GM13976 (cell line): ENCODE measurements at regions not wholly inside any gene's neighbourhood (a gene's known extent, or its start where the extent isn't known, plus 50 kb on each side); places are given as distances from the start of the nearest gene placed in this dataset.

ENCODE experiments used
- DNase-seq: peaks from one replicate; pipeline ENCODE4 v3.0.0; 2012; ENCODE audit warnings: low spot score
- CTCF ChIP-seq: IDR thresholded peaks from 2 replicates; pipeline ENCODE4 v1.5.1; 2012; ENCODE audit warnings: borderline replicate concordance, mild to moderate bottlenecking; ENCODE audit not compliant: insufficient read depth; ENCODE audit errors: extremely low read depth, missing control alignments, control extremely low read depth
- in situ Hi-C: fragments of 300-500 bp; cut with MboI; formaldehyde crosslinking; loops from one replicate; pipeline ENCODE4 v1.12.0; 2022; ENCODE audit warnings: low sequenced_read_pairs, mixed read lengths, inconsistent platforms; ENCODE audit not compliant: unreplicated experiment

- in situ Hi-C loops = no loop called here
- no peak for DNase-seq
- TF ChIP-seq CTCF = no peak
Observed at GRCh38 chr13:34578471-34578870, 363.6 kb upstream of the NBEA start.

DNA sequence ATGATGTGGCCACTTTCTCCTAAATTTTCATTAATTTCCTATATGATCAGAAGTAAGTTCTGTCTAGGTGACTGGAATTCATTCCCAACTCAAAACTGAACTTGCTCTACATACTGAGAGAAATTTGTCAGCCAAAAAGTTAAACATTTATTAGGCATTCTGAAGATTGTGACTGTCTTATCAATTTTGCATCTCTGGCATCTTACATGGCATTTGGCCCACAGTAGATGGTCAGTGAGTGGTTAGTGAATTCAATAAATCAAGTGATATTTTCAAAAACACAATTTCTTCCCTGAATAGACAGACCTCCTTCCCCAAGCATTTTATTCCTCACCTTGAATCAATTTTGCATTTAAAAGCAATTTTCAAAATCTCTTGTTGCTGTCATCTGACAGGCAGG lies 363.2 kb upstream of the NBEA start:
- in situ Hi-C loops = no loop called here
- no peak for DNase-seq
- no peak for TF ChIP-seq CTCF

GRCh38 chr13:34583181-34583580 lies 358.9 kb upstream of the NBEA start:
- no peak for TF ChIP-seq CTCF
- DNase-seq = no peak
- in situ Hi-C loops = no loop called here

- TF ChIP-seq CTCF = no peak
- in situ Hi-C loops = no loop called here
- no peak for DNase-seq
Observed at GRCh38 chr13:34587576-34587975, 354.5 kb upstream of the NBEA start.

DNA sequence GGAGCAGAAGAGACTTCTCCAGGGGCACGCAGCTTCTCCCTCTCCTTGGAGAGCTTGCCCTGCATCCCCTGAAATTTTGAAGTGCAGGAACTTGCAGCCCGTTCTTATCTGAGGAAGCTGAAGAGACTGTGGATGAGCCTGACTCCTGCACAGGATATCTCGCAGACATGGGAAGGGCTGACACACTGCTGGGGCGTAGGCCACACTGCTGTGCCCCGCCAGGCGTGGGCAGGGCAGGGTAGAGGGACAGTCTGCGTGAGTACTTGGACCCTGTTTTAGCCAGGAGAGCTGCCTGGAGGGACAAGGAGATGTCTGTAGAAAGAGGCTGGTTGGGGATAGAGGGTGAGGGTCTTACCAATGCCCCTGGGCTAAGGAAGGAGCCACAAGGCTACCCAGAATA lies 353.7 kb upstream of the NBEA start:
- no peak for DNase-seq
- no peak for TF ChIP-seq CTCF
- in situ Hi-C loops = no loop called here

DNA sequence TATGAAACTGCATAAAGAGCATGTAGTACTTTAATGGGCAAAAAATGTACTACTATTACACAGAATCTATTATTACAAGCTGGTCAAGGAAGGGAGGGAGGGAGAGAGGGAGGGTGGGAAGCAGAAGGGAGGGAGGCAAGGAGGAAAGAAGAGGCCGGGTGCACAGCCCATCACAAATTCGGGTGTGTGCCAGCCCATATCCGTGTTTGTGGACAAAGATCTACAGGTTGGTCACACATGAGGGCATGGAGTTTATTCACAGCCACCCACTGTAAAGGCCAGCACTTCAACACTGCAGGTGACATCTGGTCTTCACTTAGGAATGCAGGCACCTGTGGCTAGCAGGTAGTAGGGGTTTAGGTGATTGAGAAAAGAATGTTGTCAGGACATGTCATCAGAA lies 352.5 kb upstream of the NBEA start:
- in situ Hi-C loops = no loop called here
- no peak for TF ChIP-seq CTCF

GRCh38 chr13:34591129-34591528 lies 350.9 kb upstream of the NBEA start:
- no peak for DNase-seq
- no peak for TF ChIP-seq CTCF
- in situ Hi-C loops = no loop called here

More for the DNA sequence above, 352.5 kb upstream of the NBEA start:
- no peak for DNase-seq
